ENCODE measurements at regions not wholly inside any gene's neighbourhood (a gene's known extent, or its start where the extent isn't known, plus 50 kb on each side); places are given as distances from the start of the nearest gene placed in this dataset.

DNA sequence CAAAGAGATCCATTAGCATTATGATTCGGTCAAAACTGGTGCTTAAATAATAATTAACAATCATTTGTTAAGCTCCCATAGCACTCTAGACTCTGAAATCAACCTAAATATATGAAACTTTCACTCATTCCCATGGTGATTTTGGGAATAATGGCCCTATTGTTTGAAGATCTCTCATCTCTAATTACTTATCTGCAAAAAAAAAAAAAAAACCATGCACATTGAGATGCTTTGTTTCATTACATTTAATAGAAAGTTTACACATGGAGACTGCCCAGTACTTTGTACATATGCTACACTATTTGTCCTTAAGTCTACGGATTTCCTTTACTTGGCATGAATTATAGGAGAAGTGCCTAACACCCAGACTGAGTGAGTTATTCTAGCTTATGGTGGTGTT, 280.6 kb upstream of the MEOX2 start:
- TF ChIP-seq, protein P1, sequence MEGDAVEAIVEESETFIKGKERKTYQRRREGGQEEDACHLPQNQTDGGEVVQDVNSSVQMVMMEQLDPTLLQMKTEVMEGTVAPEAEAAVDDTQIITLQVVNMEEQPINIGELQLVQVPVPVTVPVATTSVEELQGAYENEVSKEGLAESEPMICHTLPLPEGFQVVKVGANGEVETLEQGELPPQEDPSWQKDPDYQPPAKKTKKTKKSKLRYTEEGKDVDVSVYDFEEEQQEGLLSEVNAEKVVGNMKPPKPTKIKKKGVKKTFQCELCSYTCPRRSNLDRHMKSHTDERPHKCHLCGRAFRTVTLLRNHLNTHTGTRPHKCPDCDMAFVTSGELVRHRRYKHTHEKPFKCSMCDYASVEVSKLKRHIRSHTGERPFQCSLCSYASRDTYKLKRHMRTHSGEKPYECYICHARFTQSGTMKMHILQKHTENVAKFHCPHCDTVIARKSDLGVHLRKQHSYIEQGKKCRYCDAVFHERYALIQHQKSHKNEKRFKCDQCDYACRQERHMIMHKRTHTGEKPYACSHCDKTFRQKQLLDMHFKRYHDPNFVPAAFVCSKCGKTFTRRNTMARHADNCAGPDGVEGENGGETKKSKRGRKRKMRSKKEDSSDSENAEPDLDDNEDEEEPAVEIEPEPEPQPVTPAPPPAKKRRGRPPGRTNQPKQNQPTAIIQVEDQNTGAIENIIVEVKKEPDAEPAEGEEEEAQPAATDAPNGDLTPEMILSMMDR (IDR thresholded peaks at IDR 0.05; ENCODE audit: borderline replicate concordance, insufficient read depth, low read depth, low read length) = no peak
- no peak overlapping the region for H3K4me3 ChIP-seq (ENCODE audit: low read depth, low read length)

DNA sequence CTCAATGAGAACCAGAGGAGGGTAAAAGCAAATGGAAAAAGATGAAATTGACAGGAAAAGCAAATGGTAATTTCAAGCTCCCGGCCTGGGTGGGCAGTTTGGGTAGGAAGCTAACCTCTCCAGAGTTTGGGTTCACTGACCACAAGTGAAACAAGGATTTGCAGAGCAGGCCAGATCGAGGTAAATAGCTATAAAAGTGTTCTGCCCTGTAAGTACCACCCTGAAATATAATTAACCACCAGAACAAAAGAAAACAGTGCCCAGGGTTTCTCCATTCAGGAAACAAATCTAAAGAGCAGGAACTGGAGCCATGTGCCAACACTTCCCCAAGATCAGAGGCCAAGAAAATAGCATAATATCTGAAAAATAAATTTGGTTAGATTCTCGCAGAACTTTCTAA, 276.7 kb upstream of the MEOX2 start:
- TF ChIP-seq, protein P1 (IDR thresholded peaks at IDR 0.05; ENCODE audit: borderline replicate concordance, insufficient read depth, low read depth, low read length) = no peak
- H3K4me3 ChIP-seq (ENCODE audit: low read depth, low read length) = no peak overlapping the region

- no peak overlapping the region for H3K4me3 ChIP-seq (ENCODE audit: low read depth, low read length)
- TF ChIP-seq, protein P1 (IDR thresholded peaks at IDR 0.05; ENCODE audit: borderline replicate concordance, insufficient read depth, low read depth, low read length) = no peak
Measured at GRCh38 chr7:15954671-15955354, 268.3 kb upstream of the MEOX2 start.

DNA sequence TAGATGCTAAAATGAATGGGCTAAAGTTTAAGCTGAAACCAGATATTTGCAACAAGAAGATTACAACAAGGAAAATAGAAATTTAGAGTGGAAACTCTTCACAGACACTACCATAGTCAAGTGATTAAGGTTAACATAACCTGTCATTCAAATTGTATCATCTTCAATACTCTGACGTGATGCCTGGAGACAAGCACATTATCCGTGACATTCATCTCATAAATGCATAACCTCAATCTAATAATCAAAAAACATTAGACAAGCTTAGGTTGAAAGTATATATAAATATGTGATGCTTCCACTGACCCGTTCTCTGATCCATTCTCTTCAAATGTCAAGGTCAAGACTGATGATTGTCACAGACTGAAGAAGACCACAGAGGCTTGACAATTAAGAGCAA, 263.8 kb upstream of the MEOX2 start:
- no peak overlapping the region for H3K4me3 ChIP-seq (ENCODE audit: low read depth, low read length)
- TF ChIP-seq, protein P1 (IDR thresholded peaks at IDR 0.05; ENCODE audit: borderline replicate concordance, insufficient read depth, low read depth, low read length) = no peak

GRCh38 chr7:15947754-15948153, 261.3 kb upstream of the MEOX2 start:
- H3K4me3 ChIP-seq (ENCODE audit: low read depth, low read length) = no peak overlapping the region
- TF ChIP-seq, protein P1 (IDR thresholded peaks at IDR 0.05; ENCODE audit: borderline replicate concordance, insufficient read depth, low read depth, low read length) = no peak

DNA sequence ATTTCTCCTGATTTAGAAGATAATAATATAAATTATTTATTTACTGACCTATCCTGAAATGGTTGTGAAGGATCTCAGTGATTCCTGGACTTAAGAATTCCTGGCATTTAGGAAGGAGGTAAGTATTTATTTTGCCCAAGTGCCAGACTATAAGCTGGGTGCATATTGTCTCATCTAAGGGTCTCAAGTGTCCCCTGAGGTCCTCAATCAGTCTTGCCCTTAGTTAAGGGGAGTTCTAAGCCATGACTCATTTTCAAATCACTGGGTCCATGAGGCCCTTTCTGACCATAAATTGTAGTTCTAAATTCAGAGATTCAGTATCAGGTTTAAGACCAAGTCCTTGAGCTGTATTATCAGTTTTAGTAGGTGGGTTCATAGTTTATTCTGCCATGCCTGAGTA, 251.6 kb upstream of the MEOX2 start:
- H3K4me3 ChIP-seq (ENCODE audit: low read depth, low read length) = no peak overlapping the region
- TF ChIP-seq, protein P1 (IDR thresholded peaks at IDR 0.05; ENCODE audit: borderline replicate concordance, insufficient read depth, low read depth, low read length) = no peak

GRCh38 chr7:15937571-15937970, 251.1 kb upstream of the MEOX2 start:
- H3K4me3 ChIP-seq (ENCODE audit: low read depth, low read length) = no peak overlapping the region
- TF ChIP-seq, protein P1 (IDR thresholded peaks at IDR 0.05; ENCODE audit: borderline replicate concordance, insufficient read depth, low read depth, low read length) = no peak

Data from GM12875 (cell line).